ENCODE measurements at regions not wholly inside any gene's neighbourhood (a gene's known extent, or its start where the extent isn't known, plus 50 kb on each side); places are given as distances from the start of the nearest gene placed in this dataset.
"Not testable (repeated sequence)": the region's sequence is repeated elsewhere in the genome, so short reads cannot be mapped to it uniquely, and the experiment has no call there.

GRCh38 chr2:210762604-210763588 is 206.5 kb downstream of the CPS1 start:
- Histone ChIP-seq H3K27ac (ENCODE audit: low read depth, low read length) (no peak overlapping the region), H3K9me3 (ENCODE audit: control insufficient read depth, insufficient read depth, low read length) (peaks cover 6% of the 10 kb centered on the region), H3K27me3 (ENCODE audit: control insufficient read depth, insufficient read depth, low read length) (no peaks in the 10 kb centered on the region), H3K4me3 (ENCODE audit: low read depth, low read length) (no peak overlapping the region)
- TF ChIP-seq, protein P1, sequence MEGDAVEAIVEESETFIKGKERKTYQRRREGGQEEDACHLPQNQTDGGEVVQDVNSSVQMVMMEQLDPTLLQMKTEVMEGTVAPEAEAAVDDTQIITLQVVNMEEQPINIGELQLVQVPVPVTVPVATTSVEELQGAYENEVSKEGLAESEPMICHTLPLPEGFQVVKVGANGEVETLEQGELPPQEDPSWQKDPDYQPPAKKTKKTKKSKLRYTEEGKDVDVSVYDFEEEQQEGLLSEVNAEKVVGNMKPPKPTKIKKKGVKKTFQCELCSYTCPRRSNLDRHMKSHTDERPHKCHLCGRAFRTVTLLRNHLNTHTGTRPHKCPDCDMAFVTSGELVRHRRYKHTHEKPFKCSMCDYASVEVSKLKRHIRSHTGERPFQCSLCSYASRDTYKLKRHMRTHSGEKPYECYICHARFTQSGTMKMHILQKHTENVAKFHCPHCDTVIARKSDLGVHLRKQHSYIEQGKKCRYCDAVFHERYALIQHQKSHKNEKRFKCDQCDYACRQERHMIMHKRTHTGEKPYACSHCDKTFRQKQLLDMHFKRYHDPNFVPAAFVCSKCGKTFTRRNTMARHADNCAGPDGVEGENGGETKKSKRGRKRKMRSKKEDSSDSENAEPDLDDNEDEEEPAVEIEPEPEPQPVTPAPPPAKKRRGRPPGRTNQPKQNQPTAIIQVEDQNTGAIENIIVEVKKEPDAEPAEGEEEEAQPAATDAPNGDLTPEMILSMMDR (IDR thresholded peaks at IDR 0.05; ENCODE audit: low read depth, low read length): no peak
- CTCF ChIA-PET: no interaction called here
- no peak for DNase-seq (ENCODE audit: low read depth, low spot score)
- POLR2A ChIA-PET: no interaction called here

DNA sequence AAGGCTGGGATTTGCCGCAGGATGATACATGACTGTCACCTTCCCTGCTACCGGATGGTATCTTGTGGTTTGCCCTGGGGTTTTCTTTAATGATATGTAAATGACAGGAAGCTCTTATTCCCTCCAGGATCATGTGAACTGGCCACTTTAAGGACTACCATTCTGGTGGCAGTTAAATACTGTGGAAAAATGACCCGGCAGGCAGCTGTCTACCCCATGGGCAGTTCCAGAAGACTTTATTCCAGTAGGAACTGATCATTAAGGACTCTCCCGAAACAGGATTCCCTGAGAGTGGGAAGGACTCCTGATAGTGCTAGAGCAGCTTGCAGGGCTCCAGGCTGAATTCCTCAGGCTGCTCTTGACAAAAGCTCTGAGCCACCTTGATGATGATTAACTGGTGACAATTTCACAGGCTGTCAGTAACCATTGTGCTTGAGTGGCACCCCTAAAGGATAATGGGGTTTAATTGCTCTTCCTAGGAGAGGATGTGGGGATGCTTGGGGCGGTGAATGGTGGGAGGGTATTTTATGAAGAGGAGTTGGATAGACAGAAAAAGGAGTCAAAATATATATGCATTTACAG is 212.0 kb downstream of the CPS1 start:
- Histone ChIP-seq H3K9me3 (ENCODE audit: control insufficient read depth, insufficient read depth, low read length) (peaks cover 4% of the 10 kb centered on the region; the same call in 1 of the 2 replicates), H3K27me3 (ENCODE audit: control insufficient read depth, insufficient read depth, low read length) (no peaks in the 10 kb centered on the region), H3K4me3 (ENCODE audit: low read depth, low read length) (no peak overlapping the region), H3K27ac (ENCODE audit: low read depth, low read length) (no peak overlapping the region)
- ChIA-PET CTCF (no interaction called here), POLR2A (no interaction called here)
- TF ChIP-seq, protein P1 (IDR thresholded peaks at IDR 0.05; ENCODE audit: low read depth, low read length): no peak
- no peak for DNase-seq (ENCODE audit: low read depth, low spot score)

DNA sequence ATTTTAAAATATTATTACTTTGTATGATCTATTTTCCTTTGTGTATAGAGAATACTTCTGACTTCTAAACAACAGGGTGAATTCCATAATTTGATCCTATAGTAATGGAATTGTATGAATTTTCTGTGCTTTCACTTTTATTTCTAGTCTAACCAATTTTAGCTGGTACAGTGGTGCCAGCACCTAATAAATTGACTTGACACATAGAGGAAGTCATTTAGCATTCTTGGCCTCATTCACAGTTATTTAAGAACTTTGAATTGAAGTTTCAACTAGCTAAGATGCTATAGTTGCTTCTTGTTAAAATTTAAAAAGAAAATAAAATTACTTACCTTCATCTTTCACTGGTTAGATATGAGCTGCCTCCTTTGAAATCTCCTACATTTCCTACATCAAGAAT is 220.4 kb downstream of the CPS1 start:
- Histone ChIP-seq H3K9me3 (ENCODE audit: control insufficient read depth, insufficient read depth, low read length) (no peaks in the 10 kb centered on the region), H3K27me3 (ENCODE audit: control insufficient read depth, insufficient read depth, low read length) (no peaks in the 10 kb centered on the region), H3K27ac (ENCODE audit: low read depth, low read length) (no peak overlapping the region), H3K4me3 (ENCODE audit: low read depth, low read length) (no peak overlapping the region)
- ChIA-PET POLR2A (no interaction called here), CTCF (interaction anchor here (1.1 kb wide), 1 partner anchor 381 kb away, joined by 3 read pairs; no protein-coding TSS in a partner anchor)
- DNase-seq (ENCODE audit: low read depth, low spot score): no peak
- TF ChIP-seq, protein P1 (IDR thresholded peaks at IDR 0.05; ENCODE audit: low read depth, low read length): no peak

DNA sequence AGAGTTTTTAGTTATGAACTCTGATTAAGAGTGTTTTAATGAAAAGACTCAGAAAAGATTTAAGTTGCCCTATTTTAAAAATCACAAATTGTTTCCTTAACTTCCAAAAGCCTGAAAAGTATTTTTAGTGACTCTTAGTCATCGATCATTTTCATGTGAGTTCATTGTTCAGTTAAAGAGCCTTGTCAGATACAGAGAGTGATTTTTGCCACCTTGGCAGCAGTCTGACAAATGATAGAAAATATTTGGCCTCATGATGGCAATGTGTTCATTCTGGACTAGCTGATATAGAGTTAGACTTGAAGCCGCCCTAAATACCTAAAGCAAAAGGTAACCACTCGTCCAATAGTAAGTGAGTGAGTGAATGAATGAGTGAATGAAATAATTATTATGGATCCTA is 225.8 kb downstream of the CPS1 start:
- Histone ChIP-seq H3K27me3 (ENCODE audit: control insufficient read depth, insufficient read depth, low read length) (no peaks in the 10 kb centered on the region), H3K4me3 (ENCODE audit: low read depth, low read length) (no peak overlapping the region), H3K27ac (ENCODE audit: low read depth, low read length) (no peak overlapping the region), H3K9me3 (ENCODE audit: control insufficient read depth, insufficient read depth, low read length) (no peaks in the 10 kb centered on the region; the same call in 1 of the 2 replicates)
- POLR2A ChIA-PET: no interaction called here
- TF ChIP-seq, protein P1 (IDR thresholded peaks at IDR 0.05; ENCODE audit: low read depth, low read length): no peak
- no peak for DNase-seq (ENCODE audit: low read depth, low spot score)
- CTCF ChIA-PET: no interaction called here

DNA sequence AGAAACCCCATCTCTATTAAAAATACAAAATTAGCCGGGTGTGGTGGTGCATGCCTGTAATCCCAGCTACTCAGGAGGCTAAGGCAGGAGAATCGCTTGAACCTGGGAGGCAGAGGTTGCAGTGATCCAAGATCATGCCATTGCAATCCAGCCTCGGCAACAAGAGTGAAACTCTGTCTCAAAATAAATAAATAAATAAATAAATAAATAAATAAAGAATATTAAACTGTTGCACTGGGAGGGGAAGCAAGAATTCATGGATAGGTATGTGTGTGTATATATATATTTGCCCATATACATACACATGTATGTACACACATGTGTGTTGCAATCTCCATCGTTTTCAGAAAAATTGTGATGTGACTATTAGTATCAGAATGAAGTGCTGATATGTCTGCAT is 231.4 kb downstream of the CPS1 start:
- CTCF ChIA-PET; POLR2A ChIA-PET; H3K27me3 ChIP-seq (ENCODE audit: control insufficient read depth, insufficient read depth, low read length); H3K27ac ChIP-seq (ENCODE audit: low read depth, low read length); H3K4me3 ChIP-seq (ENCODE audit: low read depth, low read length); DNase-seq (ENCODE audit: low read depth, low spot score); H3K9me3 ChIP-seq (ENCODE audit: control insufficient read depth, insufficient read depth, low read length): not testable (repeated sequence)

Measured in AG04450 (cell line).